Prostate gland (tissue), 2 donors: ENCODE measurements at regions not wholly inside any gene's neighbourhood (a gene's known extent, or its start where the extent isn't known, plus 50 kb on each side); places are given as distances from the start of the nearest gene placed in this dataset.

Experiments used
- POLR2A ChIP-seq: fragments of 450-650 bp; IDR thresholded peaks from one replicate; pipeline ENCODE4 v1.6.1; 2016; ENCODE audit warnings: antibody characterized with exemption, mild to moderate bottlenecking
- POLR2AphosphoS5 ChIP-seq: sonication (generic); formaldehyde crosslinking; IDR thresholded peaks from one replicate; pipeline ENCODE4 v1.6.1; 2017; ENCODE audit warnings: antibody characterized with exemption
- TF ChIP-seq, protein P1 (sequence below), 4 experiments: fragments of 200-600 bp in 2 of 4; fragments of 450-650 bp in 2 of 4; sonication (generic) in 2 of 4; IDR thresholded peaks; 1 replicate in 3 of 4; 2 replicates in 1 of 4; pipeline ENCODE4 v1.5.1; 2016 to 2019; ENCODE audit warnings: antibody characterized with exemption in 4 of 4, mild to moderate bottlenecking in 2 of 4, moderate library complexity in 2 of 4

DNA sequence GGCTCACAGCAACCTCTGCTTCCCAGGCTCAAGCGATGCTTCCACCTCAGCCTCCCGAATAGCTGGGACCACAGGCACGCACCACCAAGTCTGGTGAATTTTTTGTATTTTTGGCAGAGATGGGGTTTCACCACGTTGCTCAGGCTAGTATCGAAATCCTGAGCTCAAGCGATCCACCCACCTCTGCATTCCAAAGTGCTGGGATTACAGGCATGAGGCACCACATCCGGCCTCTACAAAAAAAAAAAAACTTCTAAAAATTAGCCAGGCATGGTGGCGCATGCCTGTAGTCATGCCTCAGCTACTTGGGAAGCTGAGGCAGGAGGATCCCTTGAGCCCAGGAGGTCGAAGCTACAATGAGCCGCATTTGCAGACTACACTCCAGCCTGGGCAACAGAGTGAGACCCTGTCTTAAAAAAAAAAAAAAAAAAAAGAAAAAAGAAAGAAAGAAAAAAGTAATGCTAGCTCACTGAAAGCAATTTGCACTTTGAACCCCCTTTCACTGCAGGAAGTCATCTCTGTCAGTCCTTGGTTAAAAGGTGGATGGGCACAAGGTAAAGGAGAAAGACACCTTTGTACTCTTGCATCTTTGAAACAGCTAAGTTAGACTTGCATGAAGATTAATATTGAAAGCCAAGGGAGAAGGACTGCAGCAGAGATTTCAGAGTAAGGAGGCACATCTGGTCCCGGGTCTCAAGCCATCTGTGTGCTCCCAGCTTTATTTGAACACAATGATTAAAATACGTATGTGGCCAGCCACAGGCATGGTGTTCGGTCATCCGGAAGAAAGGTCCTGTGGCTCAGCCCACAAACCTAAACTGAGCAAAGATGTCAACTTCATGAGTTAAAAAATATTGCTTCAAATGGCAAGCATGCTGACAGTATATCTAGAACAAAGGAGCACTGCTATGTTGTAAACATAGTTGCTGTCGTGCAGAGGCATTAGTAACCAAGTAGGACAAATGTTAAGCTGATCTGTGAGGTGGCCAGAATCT lies 103.8 kb upstream of the HMGA2 start:
- TF ChIP-seq, protein P1, sequence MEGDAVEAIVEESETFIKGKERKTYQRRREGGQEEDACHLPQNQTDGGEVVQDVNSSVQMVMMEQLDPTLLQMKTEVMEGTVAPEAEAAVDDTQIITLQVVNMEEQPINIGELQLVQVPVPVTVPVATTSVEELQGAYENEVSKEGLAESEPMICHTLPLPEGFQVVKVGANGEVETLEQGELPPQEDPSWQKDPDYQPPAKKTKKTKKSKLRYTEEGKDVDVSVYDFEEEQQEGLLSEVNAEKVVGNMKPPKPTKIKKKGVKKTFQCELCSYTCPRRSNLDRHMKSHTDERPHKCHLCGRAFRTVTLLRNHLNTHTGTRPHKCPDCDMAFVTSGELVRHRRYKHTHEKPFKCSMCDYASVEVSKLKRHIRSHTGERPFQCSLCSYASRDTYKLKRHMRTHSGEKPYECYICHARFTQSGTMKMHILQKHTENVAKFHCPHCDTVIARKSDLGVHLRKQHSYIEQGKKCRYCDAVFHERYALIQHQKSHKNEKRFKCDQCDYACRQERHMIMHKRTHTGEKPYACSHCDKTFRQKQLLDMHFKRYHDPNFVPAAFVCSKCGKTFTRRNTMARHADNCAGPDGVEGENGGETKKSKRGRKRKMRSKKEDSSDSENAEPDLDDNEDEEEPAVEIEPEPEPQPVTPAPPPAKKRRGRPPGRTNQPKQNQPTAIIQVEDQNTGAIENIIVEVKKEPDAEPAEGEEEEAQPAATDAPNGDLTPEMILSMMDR (IDR thresholded peaks at IDR 0.05), result no peak
- TF ChIP-seq POLR2A, result no peak
- no peak for TF ChIP-seq POLR2AphosphoS5
